Transverse colon (tissue), 1 donor: ENCODE measurements at regions not wholly inside any gene's neighbourhood (a gene's known extent, or its start where the extent isn't known, plus 50 kb on each side); places are given as distances from the start of the nearest gene placed in this dataset.

Experiments
- EP300 ChIP-seq: sonication (generic); formaldehyde crosslinking; IDR thresholded peaks from one replicate; pipeline ENCODE4 v1.6.1; 2017; ENCODE audit warnings: antibody characterized with exemption, low read depth
- POLR2A ChIP-seq: fragments of 450-650 bp; IDR thresholded peaks from one replicate; pipeline ENCODE4 v1.6.1; 2016; ENCODE audit warnings: antibody characterized with exemption, mild to moderate bottlenecking, moderate library complexity

- no peak for TF ChIP-seq EP300
- TF ChIP-seq POLR2A = no peak
Measured at GRCh38 chr12:13890943-13891342, 90.5 kb downstream of the GRIN2B start.
